SIG-M5 (cell line): ENCODE measurements at regions not wholly inside any gene's neighbourhood (a gene's known extent, or its start where the extent isn't known, plus 50 kb on each side); places are given as distances from the start of the nearest gene placed in this dataset.
"Not testable (repeated sequence)": the region's sequence is repeated elsewhere in the genome, so short reads cannot be mapped to it uniquely, and the experiment has no call there.

Experiments
- DNase-seq: peaks from one replicate; lab custom pipeline; 2025; lab: John Stamatoyannopoulos, UW

DNA sequence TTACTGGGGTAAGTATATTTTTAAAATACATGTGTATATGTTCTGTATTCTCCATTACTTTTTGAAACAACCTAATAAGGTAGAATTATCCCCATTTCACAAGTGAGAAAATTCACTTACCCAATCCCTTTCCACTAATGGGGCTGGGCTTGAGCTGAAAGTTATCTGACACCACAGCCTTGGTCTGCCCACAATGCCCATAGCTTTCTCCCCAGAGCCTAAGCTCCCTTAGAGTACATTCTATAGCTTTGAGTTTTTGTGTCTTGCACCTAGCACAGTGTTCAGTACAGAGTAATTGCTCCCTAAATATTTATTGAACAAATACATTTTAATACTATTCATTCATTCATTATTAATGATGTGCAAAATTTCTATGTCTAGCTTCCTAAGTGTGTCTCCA lies 152.7 kb upstream of the RUNX1 start:
- no peak for DNase-seq

DNA sequence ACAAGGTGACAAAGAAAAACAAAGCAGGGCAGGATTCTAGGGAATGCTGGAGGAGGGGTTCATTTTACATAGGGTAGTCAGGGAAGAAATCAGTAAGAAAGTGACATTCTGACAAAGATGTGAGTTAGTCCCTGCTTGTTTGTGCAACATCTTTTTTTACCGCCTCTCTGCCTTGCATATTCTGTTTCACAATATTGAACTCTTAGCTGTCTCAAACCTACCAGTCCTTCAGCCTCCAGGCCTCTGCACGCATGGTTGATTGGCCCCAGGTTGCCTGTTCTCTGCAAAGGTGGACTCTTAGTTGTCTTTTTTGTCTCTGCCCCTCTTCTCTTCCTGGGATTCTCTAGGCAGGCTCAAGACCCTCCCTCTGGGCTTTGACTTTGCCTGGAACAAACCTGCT lies 152.2 kb upstream of the RUNX1 start:
- DNase-seq = no peak

DNA sequence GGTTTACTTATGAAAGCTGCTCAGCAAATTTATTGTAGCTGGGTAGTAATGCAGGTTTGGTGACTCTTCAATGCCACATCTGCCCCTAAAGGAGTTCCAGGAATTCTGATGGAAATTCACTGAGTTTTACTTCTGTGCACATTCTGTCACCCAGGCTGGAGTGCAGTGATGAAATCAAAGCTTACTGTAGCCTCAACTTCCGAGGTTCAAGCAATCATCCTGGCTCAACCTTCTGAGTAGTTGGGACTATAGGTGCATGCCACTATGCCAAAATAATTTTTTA lies 150.6 kb upstream of the RUNX1 start:
- DNase-seq = no peak

DNA sequence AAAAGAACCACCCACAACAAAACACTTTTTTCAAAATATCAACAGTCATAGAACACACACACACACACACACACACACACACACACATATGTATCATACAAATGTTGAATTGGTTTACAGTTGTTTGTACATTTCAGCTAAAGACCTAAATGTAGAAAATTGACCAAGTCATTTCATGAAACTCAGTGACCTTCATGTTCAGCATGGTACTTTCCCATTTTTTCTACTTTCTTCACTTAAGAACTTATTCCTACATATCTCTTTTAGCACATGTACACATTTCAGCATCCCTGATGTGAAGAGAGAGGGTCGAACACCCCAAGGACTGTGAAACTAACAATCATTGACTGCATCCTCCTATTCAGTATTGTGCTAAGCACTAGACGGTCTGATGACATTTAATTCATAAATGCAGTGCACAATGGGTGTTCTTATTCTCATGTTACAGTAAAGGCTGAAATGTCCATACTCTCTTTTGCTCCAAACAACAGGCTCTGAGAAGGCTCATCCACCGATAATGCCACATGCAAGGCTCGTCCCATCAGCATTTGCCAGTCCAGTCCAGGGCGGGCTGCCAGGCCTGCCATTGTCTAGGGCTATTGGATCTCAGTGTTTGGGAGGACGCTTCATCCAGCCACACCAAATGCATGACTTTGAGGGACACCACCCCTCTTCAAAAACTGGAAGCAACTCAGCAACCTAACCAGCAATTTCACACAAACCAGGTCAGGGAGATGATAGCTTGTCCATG lies 150.1 kb upstream of the RUNX1 start:
- no peak for DNase-seq

DNA sequence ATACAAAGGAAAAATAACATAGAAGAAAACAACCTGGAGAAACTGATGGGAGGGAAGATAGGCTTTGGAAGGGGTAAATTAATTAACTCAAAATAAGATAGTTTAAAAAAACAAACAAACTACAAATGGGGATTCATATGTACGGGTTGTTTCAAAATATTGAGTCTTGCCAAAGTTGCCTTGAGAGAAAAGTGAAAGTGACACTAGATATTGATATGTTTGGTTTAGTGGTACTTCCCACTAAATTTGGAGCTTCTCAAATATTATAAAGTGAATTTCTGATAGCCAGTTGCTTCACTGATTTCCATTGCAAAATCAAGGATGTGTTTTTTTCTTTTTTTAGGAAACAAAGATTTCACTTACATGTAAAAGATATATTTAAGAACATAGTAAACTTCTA lies 149.5 kb upstream of the RUNX1 start:
- no peak for DNase-seq

DNA sequence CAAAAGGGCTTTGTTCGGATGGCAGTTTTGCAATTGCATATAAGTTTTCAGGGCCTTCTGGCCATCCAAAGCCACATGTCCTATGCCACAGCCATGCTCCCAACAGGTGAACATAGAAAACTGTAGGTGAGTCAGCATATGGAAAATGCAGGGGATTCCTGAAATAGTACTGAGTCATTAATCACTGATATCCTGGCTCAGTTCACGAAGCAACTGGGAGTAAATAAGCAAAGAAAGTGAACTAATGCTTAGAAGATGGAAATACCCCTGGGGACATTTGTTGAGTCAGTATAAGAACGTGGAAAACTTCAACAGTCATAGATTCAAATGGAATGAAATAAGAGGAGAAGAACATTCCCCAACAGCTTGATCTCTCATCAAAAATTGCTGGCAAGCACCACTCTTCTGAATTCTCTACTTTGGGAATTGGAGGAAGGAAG lies 148.9 kb upstream of the RUNX1 start:
- no peak for DNase-seq

DNA sequence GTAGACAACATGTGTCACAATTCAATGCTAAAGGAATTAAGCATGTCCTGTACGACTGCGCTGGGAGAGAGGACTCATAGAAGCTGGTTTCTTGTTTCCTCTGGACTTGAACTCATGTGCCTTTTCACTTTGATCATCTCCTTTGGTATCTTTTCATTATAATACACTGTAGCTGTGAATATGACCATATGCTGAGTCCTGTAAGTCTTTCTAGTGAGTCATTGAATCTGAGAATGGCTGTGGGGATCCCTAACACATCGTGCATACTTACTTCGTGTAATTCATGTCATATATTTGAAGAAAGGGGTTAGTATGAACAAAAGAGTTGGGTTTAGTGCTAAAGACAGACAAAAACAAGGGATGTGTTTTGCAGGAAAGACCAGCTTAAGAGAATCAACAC lies 148.1 kb upstream of the RUNX1 start:
- DNase-seq = no peak

DNA sequence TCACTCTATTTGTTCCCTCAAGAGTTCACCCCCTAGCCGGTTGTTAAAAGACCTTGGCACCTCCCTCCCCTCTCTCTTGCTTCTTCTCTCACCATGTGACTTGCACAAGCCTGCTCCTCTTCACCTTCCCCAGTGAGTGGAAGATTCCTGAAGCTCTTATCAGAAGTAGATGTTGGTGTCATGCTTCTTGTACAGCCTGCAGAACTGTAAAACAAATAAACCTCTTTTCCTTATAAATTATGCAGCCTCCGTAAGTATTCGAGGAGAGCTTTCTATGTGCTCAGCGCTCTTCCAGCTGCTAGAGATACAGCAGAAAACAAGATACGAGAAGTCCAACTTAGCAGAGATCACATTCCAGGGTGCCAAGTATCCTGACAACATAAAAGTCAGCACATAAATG lies 147.0 kb upstream of the RUNX1 start:
- no peak for DNase-seq

DNA sequence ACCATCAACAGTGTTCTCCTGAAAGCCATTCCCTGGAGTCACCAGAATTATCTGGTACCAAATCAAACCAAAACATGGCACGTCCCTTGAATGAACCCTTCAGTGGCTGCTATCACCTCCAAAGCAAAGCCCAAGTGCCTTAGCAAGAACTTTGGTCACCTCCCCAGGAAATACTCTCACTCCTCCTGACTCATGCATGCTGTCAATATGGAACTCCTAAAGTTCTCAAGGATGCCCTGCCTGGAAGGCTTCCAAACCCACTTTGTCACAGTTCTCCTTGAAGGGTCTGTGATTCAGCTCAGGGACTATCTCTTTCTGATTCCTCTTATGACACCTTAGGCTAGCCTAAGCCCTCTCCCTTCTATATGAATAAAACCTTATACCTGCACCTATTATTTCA lies 146.1 kb upstream of the RUNX1 start:
- DNase-seq = no peak

DNA sequence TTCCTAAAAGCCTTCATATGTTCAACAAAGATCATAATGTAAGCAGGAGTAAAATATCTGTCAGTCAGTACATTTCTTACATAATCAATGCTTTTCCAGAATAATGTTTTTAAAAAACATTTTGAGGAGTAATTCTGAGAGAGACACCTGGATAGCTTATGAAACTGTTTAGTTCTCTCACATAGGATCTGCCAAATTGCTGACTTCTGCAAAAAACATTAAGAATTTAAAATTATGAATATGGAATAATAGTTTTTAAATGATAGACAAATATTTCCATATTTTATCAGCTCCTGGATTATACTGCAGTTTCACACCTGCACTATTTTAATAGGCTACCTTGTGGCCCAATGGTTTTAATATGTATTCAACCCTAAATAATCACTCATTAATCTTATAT lies 142.7 kb upstream of the RUNX1 start:
- DNase-seq = no peak

DNA sequence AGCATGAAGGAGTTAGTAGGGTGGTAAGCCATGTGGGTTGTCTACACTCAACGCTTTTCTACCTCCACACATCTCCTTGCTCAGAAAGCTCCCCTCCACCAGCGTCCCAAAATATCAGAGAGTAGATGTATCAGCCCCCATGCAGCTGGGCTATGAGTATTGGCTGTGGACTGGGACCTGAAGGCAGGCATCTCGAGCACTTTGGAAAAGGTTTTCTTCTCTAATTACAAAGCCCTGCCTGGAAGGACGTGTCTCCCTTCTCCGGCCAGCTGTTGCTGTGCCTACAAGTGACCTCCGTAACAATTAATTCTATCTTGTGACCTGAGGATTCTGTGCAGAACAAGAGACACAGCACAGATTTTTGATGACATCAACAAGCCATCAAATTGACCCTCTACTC lies 142.0 kb upstream of the RUNX1 start:
- no peak for DNase-seq

DNA sequence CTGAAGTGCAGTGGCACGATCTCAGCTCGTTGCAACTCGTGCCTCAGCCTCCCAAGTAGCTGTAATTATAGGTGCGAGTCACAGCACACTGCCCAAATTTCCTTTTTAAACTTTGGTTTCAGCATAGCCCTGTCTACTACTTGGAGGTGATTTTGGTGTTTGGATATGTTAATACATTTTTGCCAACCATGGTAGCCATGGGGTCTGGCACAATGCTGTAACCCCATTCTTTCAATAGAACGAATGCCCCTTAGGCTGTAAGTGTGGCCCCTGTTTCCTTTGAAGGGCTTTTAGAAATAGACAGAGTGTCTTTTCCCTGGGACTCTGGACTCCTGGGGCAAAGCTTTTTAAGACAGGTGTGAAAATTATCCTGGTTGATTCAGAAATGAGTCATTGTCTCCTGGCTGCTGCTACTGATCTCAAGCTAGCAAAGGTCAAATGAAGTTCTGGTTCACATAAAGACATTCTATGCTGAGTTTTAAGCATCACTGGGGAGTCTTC lies 141.1 kb upstream of the RUNX1 start:
- DNase-seq = no peak

DNA sequence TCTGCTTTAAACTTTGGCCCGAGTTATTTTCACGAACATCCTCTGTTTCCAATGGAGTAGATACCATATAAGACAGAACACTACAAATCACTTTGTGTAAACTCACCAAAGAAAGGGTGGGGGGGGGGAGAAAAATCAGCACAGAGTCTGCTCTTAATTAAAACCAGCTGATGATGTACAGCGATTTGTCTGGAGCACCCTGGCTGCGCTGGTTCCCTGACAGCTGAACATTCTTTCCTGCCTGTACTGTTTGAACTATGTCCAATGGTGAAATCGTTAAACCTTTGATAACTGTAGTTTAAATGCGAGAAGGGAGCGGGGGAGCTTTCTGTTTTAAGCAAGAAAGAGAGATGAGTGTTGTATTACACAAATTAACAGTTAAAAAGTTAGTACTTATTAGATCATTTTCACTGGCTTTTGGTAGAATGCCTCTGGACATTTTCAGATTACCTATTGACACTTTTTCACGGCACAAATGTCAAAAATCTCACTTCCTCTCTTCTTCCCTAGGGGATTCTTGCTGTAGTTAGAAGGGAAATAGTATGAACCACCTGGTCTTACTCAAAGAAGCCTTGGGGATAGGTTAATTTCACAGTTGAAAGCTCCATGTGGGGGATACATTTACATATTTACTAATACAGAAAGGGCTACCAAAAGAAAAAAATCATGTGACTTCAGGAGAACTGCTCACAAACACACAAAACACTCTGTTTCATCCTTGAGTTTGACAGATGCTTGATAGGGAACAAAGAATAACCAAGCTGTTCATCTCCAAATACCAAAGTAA lies 140.2 kb upstream of the RUNX1 start:
- DNase-seq = no peak

DNA sequence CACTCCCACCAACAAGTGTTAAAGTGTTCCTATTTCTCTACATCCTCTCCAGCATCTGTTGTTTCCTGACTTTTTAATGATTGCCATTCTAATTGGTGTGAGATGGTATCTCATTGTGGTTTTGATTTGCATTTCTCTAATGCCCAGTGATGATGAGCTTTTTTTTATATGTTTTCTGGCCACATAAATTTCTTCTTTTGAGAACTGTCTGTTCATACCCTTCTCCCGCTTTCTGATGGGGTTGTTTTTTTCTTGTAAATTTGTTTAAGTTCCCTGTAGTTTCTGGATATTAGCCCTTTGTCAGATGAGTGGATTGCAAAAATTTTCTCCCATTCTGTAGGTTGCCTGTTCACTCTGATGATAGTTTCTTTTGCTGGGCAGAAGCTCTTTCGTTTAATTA lies 134.3 kb upstream of the RUNX1 start:
- not testable (repeated sequence) for DNase-seq

DNA sequence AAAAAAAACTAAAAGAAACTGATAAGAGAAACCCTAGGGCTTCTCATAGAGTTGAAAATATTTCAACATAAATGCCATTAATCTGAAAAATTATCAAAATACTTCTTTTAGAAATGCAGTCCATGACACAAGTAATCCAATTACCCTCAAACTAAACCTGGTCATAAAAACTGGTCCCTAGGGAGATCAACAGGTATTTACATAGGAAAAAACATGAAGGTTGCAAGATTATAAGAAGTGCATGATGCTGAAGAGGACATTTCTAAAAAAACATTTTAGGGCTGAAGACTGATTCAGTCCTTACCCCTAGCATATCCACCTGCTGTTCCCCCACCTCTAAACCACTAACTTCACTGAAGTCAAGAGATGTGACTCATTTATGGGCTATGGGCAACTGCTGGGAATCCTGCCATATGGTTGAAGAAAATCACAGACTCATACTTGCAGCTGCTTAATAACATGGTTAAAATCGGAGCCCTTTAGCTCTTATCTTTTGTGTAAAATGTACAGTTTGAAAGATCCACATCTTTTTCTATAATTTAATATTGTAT lies 131.0 kb upstream of the RUNX1 start:
- no peak for DNase-seq

DNA sequence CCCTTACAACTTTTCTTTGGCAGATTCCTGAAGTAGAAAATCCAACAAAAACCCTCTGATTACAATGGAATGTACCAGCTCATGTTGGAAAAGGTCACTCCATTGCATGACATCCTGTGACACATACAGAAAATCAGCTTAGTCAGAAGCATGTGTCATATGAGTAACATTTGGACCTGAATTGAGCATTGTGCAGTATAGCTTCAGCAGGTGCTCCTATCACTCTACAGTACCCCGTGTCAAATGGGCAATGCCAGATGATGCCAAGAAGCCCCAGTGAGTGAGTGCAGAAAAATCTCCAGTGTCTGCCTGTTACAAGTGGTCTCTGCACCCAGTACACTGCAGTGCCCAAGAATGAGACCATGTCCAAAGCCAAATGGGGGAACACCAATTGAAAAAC lies 129.7 kb upstream of the RUNX1 start:
- DNase-seq = no peak

DNA sequence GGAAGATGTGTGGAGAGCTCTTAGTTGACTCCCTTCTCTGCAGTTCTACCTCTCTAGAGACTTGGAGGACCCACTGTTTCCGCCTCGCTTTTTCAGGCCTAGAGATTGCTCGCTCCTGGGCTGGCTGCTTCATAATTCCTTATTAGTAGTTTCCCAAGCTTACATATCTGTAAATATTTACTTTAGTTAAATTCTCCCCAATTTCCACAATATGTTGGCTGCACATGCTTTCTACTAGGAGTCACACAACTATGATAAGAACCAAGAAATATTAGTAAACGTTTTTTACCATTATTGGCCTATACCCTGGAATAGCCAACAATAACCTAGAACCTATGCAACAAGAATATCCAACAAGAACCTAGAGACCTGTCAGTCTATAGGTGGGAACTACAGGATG lies 129.0 kb upstream of the RUNX1 start:
- DNase-seq = no peak

DNA sequence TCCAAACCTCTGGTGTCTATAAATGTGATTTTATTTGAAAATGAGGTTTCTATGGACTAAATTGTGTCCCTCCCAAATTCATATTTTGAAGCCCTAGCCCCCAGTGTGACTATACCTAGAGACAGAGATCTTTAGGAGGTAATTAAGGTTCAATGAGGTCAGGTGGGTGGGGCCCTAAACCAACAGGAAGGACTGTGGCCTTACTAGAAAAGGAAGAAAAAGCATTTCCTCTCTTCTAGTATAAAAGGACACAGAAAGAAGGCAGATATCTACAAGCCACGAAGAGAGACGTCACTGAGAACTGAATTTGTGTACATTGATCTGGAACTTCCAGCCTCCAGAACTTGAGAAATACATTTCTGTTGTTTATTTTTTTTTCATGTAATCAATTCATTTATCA lies 123.1 kb upstream of the RUNX1 start:
- no peak for DNase-seq

DNA sequence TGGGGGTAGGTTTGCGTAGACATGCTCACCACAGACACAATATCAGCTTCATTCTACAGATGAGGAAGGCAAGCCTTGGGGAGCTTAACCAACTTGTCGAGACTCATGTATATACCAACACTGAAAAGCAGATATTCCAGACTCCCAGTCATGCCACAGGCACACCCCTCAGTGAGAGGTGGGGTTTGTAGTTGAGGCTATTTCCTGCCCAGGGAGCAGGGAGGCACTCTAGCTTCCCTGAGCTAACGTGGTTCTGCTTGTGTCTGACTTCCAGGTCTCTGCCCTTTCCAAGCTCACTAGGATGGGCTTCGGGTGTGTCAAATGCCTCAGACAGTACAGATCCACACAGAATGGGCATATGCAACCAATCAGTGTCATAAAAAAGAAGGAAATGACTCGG lies 122.3 kb upstream of the RUNX1 start:
- DNase-seq = no peak

DNA sequence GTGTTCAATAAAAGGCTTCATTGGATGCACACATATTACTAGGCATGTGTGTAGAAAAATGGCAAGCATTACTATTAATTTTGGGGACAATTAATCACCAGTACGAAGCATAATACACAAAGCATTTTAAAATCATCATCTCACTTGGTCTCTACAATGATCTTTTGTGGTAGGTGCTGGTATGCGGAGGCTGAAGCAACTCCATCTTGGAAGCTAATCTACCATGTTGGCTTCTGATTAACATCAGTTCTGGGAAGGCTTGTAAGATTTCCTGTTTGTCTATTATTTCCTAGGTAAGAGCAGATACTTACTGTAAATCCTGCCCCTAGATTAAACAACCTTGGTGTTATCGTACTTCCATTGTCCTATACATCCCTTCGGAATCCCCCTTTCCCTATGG lies 121.7 kb upstream of the RUNX1 start:
- no peak for DNase-seq

DNA sequence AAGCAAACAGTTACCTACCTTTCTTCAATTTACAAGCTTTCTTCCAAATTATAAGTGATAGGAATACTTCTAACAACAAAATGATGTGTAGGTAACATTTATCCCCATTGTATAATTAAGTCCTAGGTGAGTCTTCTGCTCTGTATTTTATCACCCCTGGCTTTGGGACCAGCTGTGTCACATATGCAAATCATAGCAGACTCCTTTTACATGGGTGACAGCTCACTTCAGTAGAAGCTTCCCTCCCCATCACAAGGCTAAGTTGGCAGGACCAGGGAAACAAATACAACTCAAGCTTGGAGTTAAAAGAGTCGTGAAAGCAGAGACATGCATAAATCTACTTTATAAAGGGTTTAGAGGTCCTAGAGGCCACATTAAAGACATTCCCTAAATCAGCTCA lies 121.1 kb upstream of the RUNX1 start:
- DNase-seq = no peak

DNA sequence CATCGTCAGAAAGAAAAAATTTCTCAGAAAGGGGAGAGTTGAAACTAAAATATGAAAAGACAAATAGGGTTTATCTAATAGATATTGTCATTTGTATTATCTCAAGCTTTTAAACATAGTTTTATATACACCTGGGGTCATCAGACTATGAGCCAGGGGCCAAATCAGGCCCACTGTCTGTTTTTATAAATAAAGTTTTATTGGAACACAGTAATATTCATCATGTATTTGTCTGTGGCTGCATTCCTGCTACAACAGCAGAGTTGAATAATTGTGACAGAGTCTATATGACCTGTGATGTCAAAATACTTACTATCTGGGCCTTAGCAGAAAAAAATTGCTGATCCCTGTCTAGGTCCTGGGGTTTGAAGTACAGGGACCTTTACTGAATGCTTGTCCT lies 120.5 kb upstream of the RUNX1 start:
- DNase-seq = no peak

DNA sequence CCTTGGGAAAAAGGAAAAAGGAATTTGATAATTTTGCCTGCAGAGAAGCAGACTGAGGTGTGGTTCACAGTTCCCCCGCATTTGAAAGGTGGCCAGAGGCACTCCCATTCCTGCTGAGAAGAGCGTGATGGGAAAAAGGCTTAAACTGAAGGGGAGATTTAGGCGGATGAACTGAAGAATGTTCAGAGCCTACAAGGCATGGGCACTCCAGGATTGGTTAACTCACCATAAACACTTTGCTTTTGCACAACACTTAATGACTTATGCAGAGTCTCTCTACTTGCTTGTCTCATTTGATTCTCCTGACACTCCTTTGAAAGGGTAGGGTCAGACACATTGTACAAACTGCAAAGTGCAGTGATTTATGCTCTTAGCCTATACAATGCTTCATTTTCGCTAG lies 119.6 kb upstream of the RUNX1 start:
- no peak for DNase-seq
